ENCODE measurements at regions not wholly inside any gene's neighbourhood (a gene's known extent, or its start where the extent isn't known, plus 50 kb on each side); places are given as distances from the start of the nearest gene placed in this dataset.

- H3K27ac ChIP-seq (ENCODE audit: low read length) = no peak overlapping the region
- H2AFZ ChIP-seq (ENCODE audit: low read depth, low read length) = no peak overlapping the region
- ATAC-seq (ENCODE audit: insufficient read depth, low read depth) (no peak), DNase-seq (no peak)
- no peaks in the 10 kb centered on the region for H4K20me1 ChIP-seq (ENCODE audit: insufficient read depth, low read length)
- H3K9me3 ChIP-seq (ENCODE audit: insufficient read depth, low read length, severe bottlenecking) = no peaks in the 10 kb centered on the region
- H3K27me3 ChIP-seq (ENCODE audit: insufficient read depth, low read length, poor library complexity) = no peaks in the 10 kb centered on the region
- no peak overlapping the region for H3K4me3 ChIP-seq (ENCODE audit: low read depth in 1 of 2, low read length in 2 of 2)
- H3K9ac ChIP-seq (ENCODE audit: low read depth, low read length) = no peak overlapping the region
- no peaks in the 10 kb centered on the region for H3K36me3 ChIP-seq (ENCODE audit: insufficient read depth, low read length)
- TF ChIP-seq EZH2 (IDR thresholded peaks at IDR 0.05; ENCODE audit: borderline replicate concordance, low read depth, low read length, severe bottlenecking) (no peak), CTCF (IDR thresholded peaks at IDR 0.05; ENCODE audit: borderline replicate concordance, extremely low read depth, low read length, poor library complexity, severe bottlenecking) (no peak)
- no peaks in the 10 kb centered on the region for H3K4me1 ChIP-seq (ENCODE audit: insufficient read depth, low read length)
- H3K79me2 ChIP-seq (ENCODE audit: insufficient read depth, low read length) = no peaks in the 10 kb centered on the region
- no peak overlapping the region for H3K4me2 ChIP-seq (ENCODE audit: insufficient read depth, low read length)
Measured at GRCh38 chr6:23410439-23410838, 715.6 kb upstream of the NRSN1 start.

- Histone ChIP-seq H3K79me2 (ENCODE audit: insufficient read depth, low read length) (no peaks in the 10 kb centered on the region), H3K4me1 (ENCODE audit: insufficient read depth, low read length) (no peaks in the 10 kb centered on the region), H3K4me3 (ENCODE audit: low read depth in 1 of 2, low read length in 2 of 2) (no peak overlapping the region), H3K4me2 (ENCODE audit: insufficient read depth, low read length) (no peak overlapping the region), H3K9ac (ENCODE audit: low read depth, low read length) (no peak overlapping the region), H4K20me1 (ENCODE audit: insufficient read depth, low read length) (no peaks in the 10 kb centered on the region), H3K27me3 (ENCODE audit: insufficient read depth, low read length, poor library complexity) (no peaks in the 10 kb centered on the region), H3K9me3 (ENCODE audit: insufficient read depth, low read length, severe bottlenecking) (no peaks in the 10 kb centered on the region), H2AFZ (ENCODE audit: low read depth, low read length) (no peak overlapping the region), H3K36me3 (ENCODE audit: insufficient read depth, low read length) (no peaks in the 10 kb centered on the region), H3K27ac (ENCODE audit: low read length) (no peak overlapping the region)
- DNase-seq (no peak), ATAC-seq (ENCODE audit: insufficient read depth, low read depth) (no peak)
- TF ChIP-seq EZH2 (IDR thresholded peaks at IDR 0.05; ENCODE audit: borderline replicate concordance, low read depth, low read length, severe bottlenecking) = no peak
- TF ChIP-seq CTCF (IDR thresholded peaks at IDR 0.05; ENCODE audit: borderline replicate concordance, extremely low read depth, low read length, poor library complexity, severe bottlenecking) = no peak
Measured at GRCh38 chr6:23412770-23413169, 713.2 kb upstream of the NRSN1 start.

- no peak overlapping the region for H3K4me2 ChIP-seq (ENCODE audit: insufficient read depth, low read length)
- no peak for ATAC-seq (ENCODE audit: insufficient read depth, low read depth)
Measured at GRCh38 chr6:23413327-23414050, 712.5 kb upstream of the NRSN1 start.

More at GRCh38 chr6:23413327-23414050, 712.5 kb upstream of the NRSN1 start:
- Histone ChIP-seq H3K4me1 (ENCODE audit: insufficient read depth, low read length) (no peaks in the 10 kb centered on the region), H3K9me3 (ENCODE audit: insufficient read depth, low read length, severe bottlenecking) (no peaks in the 10 kb centered on the region), H3K79me2 (ENCODE audit: insufficient read depth, low read length) (no peaks in the 10 kb centered on the region), H3K36me3 (ENCODE audit: insufficient read depth, low read length) (no peaks in the 10 kb centered on the region), H4K20me1 (ENCODE audit: insufficient read depth, low read length) (no peaks in the 10 kb centered on the region), H3K27me3 (ENCODE audit: insufficient read depth, low read length, poor library complexity) (no peaks in the 10 kb centered on the region), H3K27ac (ENCODE audit: low read length) (no peak overlapping the region), H3K9ac (ENCODE audit: low read depth, low read length) (no peak overlapping the region), H2AFZ (ENCODE audit: low read depth, low read length) (no peak overlapping the region), H3K4me3 (ENCODE audit: low read depth in 1 of 2, low read length in 2 of 2) (no peak overlapping the region)
- DNase-seq = no peak
- no peak for TF ChIP-seq EZH2 (IDR thresholded peaks at IDR 0.05; ENCODE audit: borderline replicate concordance, low read depth, low read length, severe bottlenecking)
- TF ChIP-seq CTCF (IDR thresholded peaks at IDR 0.05; ENCODE audit: borderline replicate concordance, extremely low read depth, low read length, poor library complexity, severe bottlenecking) = no peak

All from DND-41 (cell line).